Muscle layer of colon (tissue), 2 donors: ENCODE measurements at regions not wholly inside any gene's neighbourhood (a gene's known extent, or its start where the extent isn't known, plus 50 kb on each side); places are given as distances from the start of the nearest gene placed in this dataset.

Source experiments
- H3K27ac ChIP-seq: one replicate; pipeline ENCODE4 v1.7.0; 2013; ENCODE audit warnings: low read depth, mild to moderate bottlenecking, low read length, moderate library complexity
- H3K27me3 ChIP-seq, 2 donors: one replicate each; pipeline ENCODE4 v1.7.0; 2013; ENCODE audit warnings: low read length in 2 of 2, mild to moderate bottlenecking in 2 of 2; ENCODE audit not compliant: insufficient read depth in 2 of 2, control insufficient read depth in 1 of 2
- H3K36me3 ChIP-seq: one replicate; pipeline ENCODE4 v1.7.0; 2013; ENCODE audit warnings: mild to moderate bottlenecking, low read length; ENCODE audit not compliant: insufficient read depth
- H3K4me1 ChIP-seq: one replicate; pipeline ENCODE4 v1.7.0; 2013; ENCODE audit warnings: mild to moderate bottlenecking, low read length; ENCODE audit not compliant: insufficient read depth
- H3K4me3 ChIP-seq, 2 donors: one replicate each; pipeline ENCODE4 v1.7.0; 2013; ENCODE audit warnings: low read length in 2 of 2, low read depth in 1 of 2, mild to moderate bottlenecking in 1 of 2, moderate library complexity in 1 of 2
- H3K9ac ChIP-seq: one replicate; pipeline ENCODE4 v1.7.0; 2013; ENCODE audit warnings: low read length
- H3K9me3 ChIP-seq: one replicate; pipeline ENCODE4 v1.7.0; 2013; ENCODE audit warnings: mild to moderate bottlenecking, low read length
- donor health status: abdominal sarcoma.
- donor health status: Adenocarcinoma of cecum.

- H3K4me3 ChIP-seq, result no peak overlapping the region
- no peaks in the 10 kb centered on the region for H3K27me3 ChIP-seq
- H3K36me3 ChIP-seq, result no peaks in the 10 kb centered on the region
- no peak overlapping the region for H3K27ac ChIP-seq
- H3K4me1 ChIP-seq, result no peaks in the 10 kb centered on the region
- no peaks in the 10 kb centered on the region for H3K9me3 ChIP-seq
- no peak overlapping the region for H3K9ac ChIP-seq
These were observed 461.0 kb downstream of the TBC1D32 start for GRCh38 chr6:120873125-120873865.

- Histone ChIP-seq H3K36me3 (no peaks in the 10 kb centered on the region), H3K27me3 (no peaks in the 10 kb centered on the region), H3K4me3 (no peak overlapping the region), H3K4me1 (no peaks in the 10 kb centered on the region), H3K27ac (no peak overlapping the region), H3K9ac (no peak overlapping the region), H3K9me3 (no peaks in the 10 kb centered on the region)
These were observed 462.1 kb downstream of the TBC1D32 start for GRCh38 chr6:120872262-120872578.

- H3K9me3 ChIP-seq, result no peaks in the 10 kb centered on the region
- H3K9ac ChIP-seq, result no peak overlapping the region
- H3K27ac ChIP-seq, result no peak overlapping the region
- no peaks in the 10 kb centered on the region for H3K27me3 ChIP-seq
- no peaks in the 10 kb centered on the region for H3K4me1 ChIP-seq
- H3K36me3 ChIP-seq, result no peaks in the 10 kb centered on the region
- H3K4me3 ChIP-seq, result no peak overlapping the region
These were observed 462.6 kb downstream of the TBC1D32 start for GRCh38 chr6:120871416-120872261.

GRCh38 chr6:120869397-120869796 is 464.9 kb downstream of the TBC1D32 start:
- no peaks in the 10 kb centered on the region for H3K27me3 ChIP-seq

GRCh38 chr6:120857422-120857821 is 476.9 kb downstream of the TBC1D32 start:
- no peaks in the 10 kb centered on the region for H3K27me3 ChIP-seq
- no peaks in the 10 kb centered on the region for H3K36me3 ChIP-seq
- no peak overlapping the region for H3K4me3 ChIP-seq
- no peaks in the 10 kb centered on the region for H3K9me3 ChIP-seq
- no peak overlapping the region for H3K27ac ChIP-seq
- no peaks in the 10 kb centered on the region for H3K4me1 ChIP-seq
- no peak overlapping the region for H3K9ac ChIP-seq

More at GRCh38 chr6:120869397-120869796, 464.9 kb downstream of the TBC1D32 start:
- Histone ChIP-seq H3K36me3 (no peaks in the 10 kb centered on the region), H3K9ac (no peak overlapping the region), H3K9me3 (no peaks in the 10 kb centered on the region), H3K4me3 (no peak overlapping the region), H3K4me1 (no peaks in the 10 kb centered on the region), H3K27ac (no peak overlapping the region)

- H3K9ac ChIP-seq, result no peak overlapping the region
- H3K9me3 ChIP-seq, result no peaks in the 10 kb centered on the region
- no peak overlapping the region for H3K27ac ChIP-seq
- H3K27me3 ChIP-seq, result no peaks in the 10 kb centered on the region
- H3K36me3 ChIP-seq, result no peaks in the 10 kb centered on the region
- H3K4me3 ChIP-seq, result no peak overlapping the region
- no peaks in the 10 kb centered on the region for H3K4me1 ChIP-seq
These were observed 479.7 kb downstream of the TBC1D32 start for GRCh38 chr6:120854583-120854982.

- no peaks in the 10 kb centered on the region for H3K4me1 ChIP-seq
- H3K27ac ChIP-seq, result no peak overlapping the region
- H3K27me3 ChIP-seq, result no peaks in the 10 kb centered on the region
- H3K9ac ChIP-seq, result no peak overlapping the region
- H3K36me3 ChIP-seq, result no peaks in the 10 kb centered on the region
- no peaks in the 10 kb centered on the region for H3K9me3 ChIP-seq
- no peak overlapping the region for H3K4me3 ChIP-seq
These were observed 480.8 kb downstream of the TBC1D32 start for GRCh38 chr6:120853489-120853888.

- H3K4me1 ChIP-seq, result no peaks in the 10 kb centered on the region
- no peak overlapping the region for H3K9ac ChIP-seq
- H3K27me3 ChIP-seq, result no peaks in the 10 kb centered on the region
These were observed 481.9 kb downstream of the TBC1D32 start for GRCh38 chr6:120852293-120852849.

GRCh38 chr6:120826253-120826652 is 508.0 kb downstream of the TBC1D32 start:
- Histone ChIP-seq H3K9me3 (no peaks in the 10 kb centered on the region), H3K9ac (no peak overlapping the region), H3K4me1 (no peaks in the 10 kb centered on the region), H3K36me3 (no peaks in the 10 kb centered on the region), H3K27ac (no peak overlapping the region), H3K4me3 (no peak overlapping the region), H3K27me3 (no peaks in the 10 kb centered on the region)

More at GRCh38 chr6:120852293-120852849, 481.9 kb downstream of the TBC1D32 start:
- Histone ChIP-seq H3K27ac (no peak overlapping the region), H3K4me3 (no peak overlapping the region), H3K36me3 (no peaks in the 10 kb centered on the region), H3K9me3 (no peaks in the 10 kb centered on the region)

GRCh38 chr6:120816794-120817193 is 517.5 kb downstream of the TBC1D32 start:
- Histone ChIP-seq H3K27ac (no peak overlapping the region), H3K9ac (no peak overlapping the region), H3K27me3 (no peaks in the 10 kb centered on the region), H3K4me1 (no peaks in the 10 kb centered on the region), H3K9me3 (no peaks in the 10 kb centered on the region), H3K36me3 (no peaks in the 10 kb centered on the region), H3K4me3 (no peak overlapping the region)

- Histone ChIP-seq H3K27ac (no peak overlapping the region), H3K36me3 (no peaks in the 10 kb centered on the region), H3K27me3 (no peaks in the 10 kb centered on the region), H3K4me1 (no peaks in the 10 kb centered on the region), H3K9ac (no peak overlapping the region), H3K9me3 (no peaks in the 10 kb centered on the region), H3K4me3 (no peak overlapping the region)
These were observed 529.0 kb downstream of the TBC1D32 start for GRCh38 chr6:120805276-120805675.
